ENCODE measurements at regions not wholly inside any gene's neighbourhood (a gene's known extent, or its start where the extent isn't known, plus 50 kb on each side); places are given as distances from the start of the nearest gene placed in this dataset.

DNA sequence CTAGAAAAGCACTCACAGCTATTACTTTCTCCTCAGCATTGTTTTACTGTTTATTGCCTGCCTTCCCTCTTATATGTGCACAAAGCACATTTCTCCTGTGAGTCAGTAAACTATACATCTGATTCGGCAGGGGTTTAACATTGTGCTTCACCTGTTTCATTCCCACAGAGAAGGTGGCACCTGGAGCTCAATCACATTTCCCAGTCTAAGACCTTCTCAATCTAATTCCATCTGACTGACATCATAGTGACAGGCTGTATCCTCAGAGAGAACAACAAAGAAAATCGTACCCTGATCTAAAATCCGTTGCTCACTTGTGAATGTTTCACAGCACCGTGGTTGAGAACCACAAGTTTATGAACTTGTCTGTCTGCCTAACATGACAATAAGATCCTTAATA, 92.4 kb upstream of the CAST start:
- in situ Hi-C loops (cut with HindIII; ENCODE audit: low pct_unique_long_range_greater_than_20kb, low sequenced_read_pairs), result no loop called here
- DNase-seq (ENCODE audit: low read depth, low spot score), result no peak

DNA sequence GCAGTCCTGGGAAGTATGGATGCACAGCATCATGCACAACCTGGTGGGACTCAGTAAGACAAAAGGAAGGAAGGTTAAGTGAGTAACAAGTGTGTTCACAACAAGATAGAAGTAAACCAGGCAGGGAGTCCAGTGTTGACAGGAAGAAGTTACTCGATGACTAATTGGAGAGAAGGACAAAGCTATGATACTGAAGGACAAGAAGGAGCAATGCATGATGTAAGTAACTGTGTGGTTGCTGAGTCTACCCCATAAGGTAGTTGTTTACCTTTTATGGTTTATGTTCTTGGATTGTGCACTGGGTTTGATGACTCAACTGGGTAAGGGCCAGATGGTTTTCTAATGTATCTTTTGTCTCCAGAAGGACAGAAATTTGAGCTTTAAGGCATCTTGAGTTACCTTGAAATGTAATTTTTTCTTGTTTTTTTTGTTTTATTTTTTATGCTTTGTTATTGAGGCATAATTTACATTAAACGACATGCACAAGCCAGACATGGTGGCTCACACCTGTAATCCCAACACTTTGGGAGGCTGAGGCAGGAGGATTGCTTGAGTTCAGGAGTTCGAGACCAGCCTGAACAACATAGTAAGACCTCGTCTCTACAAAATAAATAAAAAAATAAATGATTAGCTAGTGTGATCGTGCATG, 89.2 kb upstream of the CAST start:
- in situ Hi-C loops (cut with HindIII; ENCODE audit: low pct_unique_long_range_greater_than_20kb, low sequenced_read_pairs), result no loop called here
- DNase-seq (ENCODE audit: low read depth, low spot score), result no peak

DNA sequence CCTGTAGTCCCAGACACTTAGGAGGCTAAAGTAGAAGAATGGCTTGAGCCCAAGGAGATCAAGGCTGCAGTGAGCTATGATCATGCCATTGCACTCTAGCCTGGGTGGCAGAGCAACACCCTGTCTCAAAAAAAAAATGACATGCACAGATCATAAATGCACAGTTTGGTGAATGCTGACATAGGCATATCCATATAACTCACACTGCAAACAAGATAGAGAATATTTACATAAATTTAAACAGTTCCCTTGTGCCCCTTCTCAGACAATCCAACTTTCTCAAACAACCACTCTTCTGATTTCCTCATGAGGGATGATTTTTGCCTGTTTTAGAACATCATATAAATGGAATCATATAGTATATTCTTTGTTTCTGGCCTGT, 88.7 kb upstream of the CAST start:
- DNase-seq (ENCODE audit: low read depth, low spot score), result no peak
- in situ Hi-C loops (cut with HindIII; ENCODE audit: low pct_unique_long_range_greater_than_20kb, low sequenced_read_pairs), result no loop called here

DNA sequence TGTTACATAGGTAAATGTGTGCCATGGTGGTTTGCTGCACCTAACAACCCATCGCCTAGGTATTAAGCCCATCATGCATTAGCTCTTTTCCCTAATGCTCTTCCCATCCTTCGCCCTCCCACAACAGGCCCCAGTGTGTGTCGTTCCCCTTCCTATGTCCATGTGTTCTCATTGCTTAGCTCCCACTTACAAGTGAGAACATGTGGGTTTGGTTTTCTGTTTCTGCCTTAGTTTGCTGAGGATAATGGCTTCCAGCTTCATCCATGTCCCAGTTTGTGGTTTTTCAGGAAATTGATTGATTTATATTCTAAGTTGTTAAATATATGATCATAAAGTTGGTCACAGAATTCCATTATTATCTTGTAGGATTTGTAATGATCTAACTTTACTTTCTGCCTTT, 85.3 kb upstream of the CAST start:
- in situ Hi-C loops (cut with HindIII; ENCODE audit: low pct_unique_long_range_greater_than_20kb, low sequenced_read_pairs), result no loop called here
- no peak for DNase-seq (ENCODE audit: low read depth, low spot score)

DNA sequence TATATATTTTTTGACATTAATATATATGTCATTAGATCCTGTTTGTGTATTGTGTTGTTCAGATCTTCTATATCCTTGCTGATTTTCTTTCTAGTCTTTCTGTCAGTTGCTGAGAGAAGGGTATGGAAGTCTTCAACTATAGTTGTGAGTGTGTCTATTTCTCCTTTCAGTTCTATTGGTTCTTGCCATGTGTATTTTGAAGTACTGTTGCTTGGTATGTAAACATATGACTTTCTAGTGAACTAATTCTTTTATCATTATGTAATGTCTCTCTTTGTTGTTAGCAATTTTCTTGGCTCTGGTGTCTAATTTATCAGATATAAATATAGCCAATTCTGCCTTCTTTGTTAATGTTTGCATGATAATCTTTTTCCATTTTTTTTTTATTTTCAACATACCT, 84.3 kb upstream of the CAST start:
- in situ Hi-C loops (cut with HindIII; ENCODE audit: low pct_unique_long_range_greater_than_20kb, low sequenced_read_pairs), result no loop called here
- DNase-seq (ENCODE audit: low read depth, low spot score), result no peak

DNA sequence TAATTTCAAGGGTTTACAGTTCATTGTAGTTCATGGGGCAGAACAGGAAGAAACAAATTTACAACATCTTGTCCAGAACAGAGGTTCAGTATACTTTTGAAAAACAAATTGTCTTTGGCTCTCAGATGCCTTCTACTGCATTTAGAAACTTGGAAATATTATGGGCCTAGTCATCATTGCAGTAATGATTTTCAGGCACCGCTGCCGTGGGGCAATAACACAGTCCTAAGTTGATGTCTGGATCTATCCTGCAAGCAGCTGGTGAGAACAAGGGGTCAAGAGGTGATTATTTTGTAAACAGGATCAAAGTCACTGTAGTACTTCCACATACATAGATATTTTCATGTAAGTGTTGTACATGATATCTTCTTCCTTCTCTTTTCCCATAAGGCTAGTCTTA, 82.5 kb upstream of the CAST start:
- DNase-seq (ENCODE audit: low read depth, low spot score), result no peak
- in situ Hi-C loops (cut with HindIII; ENCODE audit: low pct_unique_long_range_greater_than_20kb, low sequenced_read_pairs), result no loop called here

DNA sequence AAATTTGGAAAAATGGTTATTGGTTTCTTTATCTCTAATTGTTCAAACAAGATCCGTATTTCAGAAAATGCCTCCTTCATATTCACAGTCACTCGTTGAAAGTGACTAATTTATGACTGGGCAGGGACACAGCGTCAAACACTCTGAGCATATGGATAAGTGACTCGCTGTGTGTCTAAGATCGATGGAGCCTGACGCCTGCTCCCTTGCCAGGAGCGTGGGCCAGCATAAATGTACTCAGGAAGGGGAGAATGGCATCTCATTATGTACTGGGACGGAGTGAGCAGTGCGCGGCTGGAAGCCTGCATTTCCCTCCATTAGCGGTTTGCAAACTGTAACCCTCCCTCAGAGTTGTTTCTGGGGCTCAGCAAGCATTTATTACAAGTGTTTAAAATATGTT, 79.8 kb upstream of the CAST start:
- in situ Hi-C loops (cut with HindIII; ENCODE audit: low pct_unique_long_range_greater_than_20kb, low sequenced_read_pairs), result no loop called here
- no peak for DNase-seq (ENCODE audit: low read depth, low spot score)

DNA sequence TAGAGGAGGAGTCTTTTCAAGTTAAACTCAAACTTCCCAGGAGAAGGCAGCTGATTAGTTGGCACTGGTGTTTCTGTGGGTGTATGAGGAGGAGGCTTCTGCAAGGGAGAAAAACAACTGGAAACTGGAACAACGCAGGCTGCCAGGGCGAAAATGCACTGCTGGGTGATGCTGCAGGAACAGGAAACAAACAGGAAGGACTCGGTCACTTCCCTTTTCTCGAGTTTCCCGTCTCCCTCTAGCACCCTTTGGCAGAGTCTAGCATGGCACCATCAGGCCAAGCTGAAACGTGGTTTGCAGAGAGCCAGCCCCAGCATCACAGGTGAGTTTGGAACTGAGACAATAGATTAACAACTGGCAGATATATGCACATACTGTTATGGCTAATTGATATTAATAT, 77.5 kb upstream of the CAST start:
- in situ Hi-C loops (cut with HindIII; ENCODE audit: low pct_unique_long_range_greater_than_20kb, low sequenced_read_pairs), result no loop called here

DNA sequence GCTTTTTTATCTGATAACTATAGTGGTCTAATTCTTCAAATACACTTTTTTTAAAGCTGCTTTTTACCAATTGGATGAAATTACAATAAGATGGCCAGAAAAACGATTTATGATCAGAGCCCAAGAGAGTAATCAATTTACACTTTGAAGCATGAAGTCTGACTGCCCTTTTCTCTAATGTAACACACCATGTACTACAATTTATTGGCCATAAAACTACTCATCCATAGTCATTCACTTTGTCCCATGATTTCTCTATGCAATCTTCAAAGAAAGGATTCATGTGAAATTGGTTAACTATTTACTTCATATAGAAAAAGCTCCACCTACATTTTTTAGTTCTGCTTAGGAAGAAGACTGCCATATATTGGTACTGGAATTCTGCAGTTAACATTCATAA, 73.6 kb upstream of the CAST start:
- no peak for DNase-seq (ENCODE audit: low read depth, low spot score)

More for the DNA sequence above, 77.5 kb upstream of the CAST start:
- no peak for DNase-seq (ENCODE audit: low read depth, low spot score)

DNA sequence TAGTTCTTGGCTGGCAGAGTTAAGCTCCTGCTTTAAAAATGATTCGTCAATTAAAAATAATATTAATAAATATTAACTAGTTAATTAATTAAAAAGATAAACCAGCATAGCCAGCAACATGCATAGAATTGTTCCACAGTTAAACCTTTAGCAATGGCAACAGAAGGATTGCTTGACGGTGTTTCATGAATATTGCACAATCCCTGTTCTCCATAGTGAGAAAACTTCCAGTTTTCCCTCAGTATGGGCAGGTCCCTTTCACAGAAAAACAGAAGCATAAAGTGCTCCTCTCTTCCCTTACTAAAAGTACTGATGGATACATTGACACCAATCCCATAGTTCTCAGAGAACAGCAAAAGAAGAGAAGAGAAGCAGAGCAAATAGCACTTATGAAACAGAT, 71.4 kb upstream of the CAST start:
- DNase-seq (ENCODE audit: low read depth, low spot score), result no peak
- in situ Hi-C loops (cut with HindIII; ENCODE audit: low pct_unique_long_range_greater_than_20kb, low sequenced_read_pairs), result no loop called here

More for the DNA sequence above, 73.6 kb upstream of the CAST start:
- in situ Hi-C loops (cut with HindIII; ENCODE audit: low pct_unique_long_range_greater_than_20kb, low sequenced_read_pairs), result no loop called here

DNA sequence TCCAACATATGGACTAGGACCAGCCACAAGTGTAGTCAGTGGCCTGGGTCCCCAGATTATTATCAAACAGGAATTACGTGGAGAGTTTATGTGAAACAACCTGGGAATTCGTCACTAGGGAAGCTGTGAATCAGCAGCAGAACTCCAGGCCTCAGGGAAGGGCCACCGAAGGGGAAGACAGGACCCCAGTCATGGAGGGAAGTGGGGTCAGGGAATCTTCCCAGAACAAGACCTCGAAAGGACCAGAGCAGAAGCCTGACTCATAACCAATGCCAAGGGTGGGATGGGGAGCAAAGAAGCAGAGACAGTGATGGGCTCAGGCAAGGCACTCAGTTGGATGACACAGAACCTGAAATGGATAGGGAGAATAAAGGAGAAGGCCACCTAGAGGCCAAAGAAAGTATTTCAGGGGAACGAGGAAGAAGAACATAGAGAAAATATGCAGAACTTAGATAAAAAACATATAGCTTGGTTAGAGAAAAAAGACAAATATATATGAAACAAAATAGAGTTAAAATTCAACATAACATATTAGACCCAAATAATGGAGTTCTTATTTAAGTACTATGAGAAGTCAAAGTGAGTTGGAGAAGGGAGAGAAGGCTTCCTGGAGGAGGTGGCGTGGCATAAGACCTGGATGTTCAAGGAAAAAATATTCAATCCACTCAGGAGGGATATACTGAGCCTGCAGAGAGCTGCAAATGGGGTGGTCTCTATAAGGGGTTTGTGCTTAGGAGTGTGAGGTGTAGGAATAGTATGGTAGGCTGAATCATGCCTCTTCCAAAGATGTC, 66.7 kb upstream of the CAST start:
- in situ Hi-C loops (cut with HindIII; ENCODE audit: low pct_unique_long_range_greater_than_20kb, low sequenced_read_pairs), result no loop called here
- DNase-seq (ENCODE audit: low read depth, low spot score), result peak; percentile 57

DNA sequence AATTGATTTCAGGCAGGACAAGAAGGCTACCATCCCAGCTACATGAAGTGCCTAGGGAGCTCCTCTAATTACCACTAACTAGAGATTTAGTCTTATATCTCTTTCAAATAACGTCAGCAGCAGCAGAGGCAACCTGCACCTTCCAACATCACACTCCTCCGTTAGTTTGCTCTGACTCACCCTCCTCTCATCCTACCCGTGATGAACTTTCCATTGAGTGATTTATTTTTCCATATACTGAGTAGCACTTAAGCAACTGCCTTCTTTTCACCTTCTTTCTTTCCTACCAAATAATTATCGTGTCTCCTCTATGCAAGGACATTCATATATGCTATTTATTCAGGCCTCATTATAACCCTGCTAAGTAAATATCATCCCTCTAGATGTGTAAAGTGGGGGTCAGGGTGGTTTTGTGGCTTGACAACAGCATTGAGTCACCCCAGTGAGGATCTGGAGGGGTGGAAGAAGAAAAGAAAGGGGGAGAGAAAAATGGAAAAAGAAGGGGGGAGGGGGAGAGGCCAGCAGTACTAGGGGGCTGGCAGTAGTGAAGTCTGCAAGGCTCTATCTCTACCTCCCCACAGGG, 64.6 kb upstream of the CAST start:
- no peak for DNase-seq (ENCODE audit: low read depth, low spot score)
- in situ Hi-C loops (cut with HindIII; ENCODE audit: low pct_unique_long_range_greater_than_20kb, low sequenced_read_pairs), result no loop called here

DNA sequence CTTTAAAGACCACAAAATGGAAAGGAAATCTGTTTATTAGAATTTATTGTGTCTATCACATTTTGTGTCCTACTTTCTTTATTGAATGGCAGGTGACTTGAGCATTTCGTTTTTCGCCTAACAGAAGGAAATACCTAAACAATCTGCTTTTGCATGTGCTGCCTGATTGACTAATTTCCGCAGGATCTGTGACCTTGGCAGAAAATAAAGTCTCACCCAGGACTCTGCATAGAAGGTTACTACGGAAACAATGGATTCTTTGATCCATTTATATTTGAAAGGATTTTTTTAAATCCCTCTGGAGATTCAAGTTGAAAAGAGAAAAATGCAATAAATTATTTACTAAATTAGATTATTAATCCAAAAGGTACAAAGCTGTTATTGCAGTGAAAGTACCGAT, 61.0 kb upstream of the CAST start:
- in situ Hi-C loops (cut with HindIII; ENCODE audit: low pct_unique_long_range_greater_than_20kb, low sequenced_read_pairs), result no loop called here
- peak; percentile 60 for DNase-seq (ENCODE audit: low read depth, low spot score)

DNA sequence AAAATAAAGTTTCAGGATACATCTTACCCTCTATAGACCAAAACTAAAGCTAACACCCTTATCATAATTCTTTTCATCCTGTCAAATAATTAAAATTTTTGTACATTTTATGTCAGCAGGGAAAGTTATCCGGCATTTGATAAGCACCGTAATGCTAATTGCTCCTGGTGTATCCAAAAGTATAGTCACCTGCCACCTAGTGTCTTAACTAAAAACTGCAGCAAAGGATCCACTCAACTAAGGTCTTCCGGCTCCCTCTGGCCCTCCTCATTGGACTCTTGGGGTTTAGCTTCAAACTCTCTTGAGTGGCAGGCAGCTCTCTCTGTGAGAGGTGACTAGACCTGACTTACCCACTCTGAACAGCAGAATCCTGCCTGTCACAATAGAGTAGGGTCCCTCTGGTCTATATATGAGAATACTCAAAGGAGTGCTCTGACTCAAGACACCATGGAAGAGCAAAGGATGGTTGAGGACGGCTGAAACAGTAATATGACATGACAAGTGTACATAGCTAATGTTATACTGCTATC, 60.4 kb upstream of the CAST start:
- in situ Hi-C loops (cut with HindIII; ENCODE audit: low pct_unique_long_range_greater_than_20kb, low sequenced_read_pairs), result no loop called here
- peak; percentile 88 for DNase-seq (ENCODE audit: low read depth, low spot score)

DNA sequence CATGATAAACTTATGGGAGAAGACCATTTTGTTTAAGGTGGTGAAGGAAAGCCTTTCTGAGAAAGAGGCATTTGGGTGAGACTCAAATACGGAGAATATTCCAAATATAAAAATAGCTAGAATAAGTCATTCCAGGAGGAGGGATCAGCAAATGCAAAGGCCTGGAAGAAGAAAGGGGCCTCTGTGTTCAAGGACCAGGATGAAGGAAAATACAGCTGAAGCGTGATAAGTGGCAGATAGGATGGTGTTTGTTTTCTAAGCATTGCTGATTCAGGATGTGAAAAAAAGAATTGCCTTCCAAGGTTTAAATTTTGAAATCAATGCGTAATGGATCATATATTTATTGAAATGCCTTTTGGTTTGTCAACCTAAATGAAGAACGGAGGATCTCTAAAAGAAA, 59.4 kb upstream of the CAST start:
- in situ Hi-C loops (cut with HindIII; ENCODE audit: low pct_unique_long_range_greater_than_20kb, low sequenced_read_pairs), result no loop called here
- peak; percentile 61 for DNase-seq (ENCODE audit: low read depth, low spot score)

DNA sequence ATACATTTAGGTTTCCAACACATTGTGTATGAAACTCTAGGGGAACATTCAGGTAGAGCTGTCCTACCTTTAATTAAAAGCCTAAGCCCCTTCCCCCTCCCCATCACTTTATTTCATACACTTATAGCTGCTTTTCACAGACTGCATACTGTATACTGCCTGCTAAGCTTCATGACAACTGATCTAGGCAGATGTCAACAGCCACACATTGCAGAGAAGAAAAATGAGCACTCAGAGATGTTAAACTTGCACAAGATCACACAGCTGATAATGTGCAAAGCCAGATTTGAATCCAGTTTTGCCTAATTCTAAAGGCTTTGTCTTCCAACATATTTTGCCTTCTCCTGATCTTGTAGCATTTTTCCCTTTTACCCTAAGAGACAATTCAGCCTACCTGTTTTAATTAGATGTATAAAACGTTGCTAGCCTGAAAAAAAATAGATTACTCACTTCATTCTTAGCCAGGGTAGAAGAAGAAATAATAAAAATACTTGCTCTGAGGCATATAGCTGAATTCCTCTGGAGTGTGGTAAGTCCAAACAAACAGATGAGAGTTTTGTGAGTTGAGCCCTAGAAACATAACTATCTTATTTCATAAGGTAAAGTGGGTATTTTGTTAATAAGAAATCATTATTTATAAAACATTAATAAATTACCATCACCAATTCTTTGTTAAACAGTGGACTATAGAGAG, 56.9 kb upstream of the CAST start:
- DNase-seq (ENCODE audit: low read depth, low spot score), result no peak
- in situ Hi-C loops (cut with HindIII; ENCODE audit: low pct_unique_long_range_greater_than_20kb, low sequenced_read_pairs), result no loop called here

DNA sequence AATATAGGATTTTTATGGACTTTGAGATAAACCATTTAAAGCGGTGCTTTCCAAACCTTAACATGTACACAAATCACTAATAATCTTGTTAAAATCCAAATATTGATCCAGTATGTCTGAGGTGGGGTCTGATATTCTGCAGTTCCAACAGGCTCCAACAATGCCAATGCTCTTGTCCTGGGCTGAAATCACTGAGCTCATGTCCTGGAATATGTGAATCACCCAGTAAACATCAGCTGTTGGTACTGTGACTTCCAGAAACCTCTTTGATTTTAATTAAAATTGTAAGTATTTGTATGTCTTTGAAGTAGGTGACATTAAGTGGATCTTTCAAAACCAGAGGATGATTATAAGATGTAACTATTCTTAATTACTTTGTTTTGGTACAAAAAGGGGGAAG, 52.8 kb upstream of the CAST start:
- in situ Hi-C loops (cut with HindIII; ENCODE audit: low pct_unique_long_range_greater_than_20kb, low sequenced_read_pairs), result no loop called here
- no peak for DNase-seq (ENCODE audit: low read depth, low spot score)

DNA sequence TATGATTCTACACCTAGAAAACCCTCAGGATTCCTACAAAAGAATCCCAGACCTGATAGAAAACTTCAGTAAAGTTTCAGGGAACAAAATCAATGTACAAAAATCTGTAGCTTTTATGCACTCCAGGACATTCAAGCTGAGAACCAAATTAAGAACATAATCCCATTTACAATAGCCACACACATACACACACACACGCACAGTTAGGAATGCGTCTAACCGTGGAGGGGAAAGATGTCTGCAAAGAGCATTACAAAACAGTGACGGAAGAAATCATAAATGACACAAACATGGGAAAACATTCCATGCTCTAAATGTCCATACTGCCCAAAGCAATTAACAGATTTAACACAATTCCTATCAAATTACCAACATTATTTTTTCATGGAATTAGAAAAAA, 51.4 kb upstream of the CAST start:
- DNase-seq (ENCODE audit: low read depth, low spot score), result no peak
- in situ Hi-C loops (cut with HindIII; ENCODE audit: low pct_unique_long_range_greater_than_20kb, low sequenced_read_pairs), result no loop called here
